HCT116 (cell line): ENCODE measurements at regions not wholly inside any gene's neighbourhood (a gene's known extent, or its start where the extent isn't known, plus 50 kb on each side); places are given as distances from the start of the nearest gene placed in this dataset.

Experiments used
- ATAC-seq: fragments of 200-7000 bp; cut with Tn5 transposase; 2 replicates; pipeline ENCODE4 v1.9.1; 2020; ENCODE audit warnings: mild to moderate bottlenecking, moderate library complexity
- BruUV-seq: library from RNA; stranded (reverse); fragments of 400-500 nt; replicated peaks from 2 replicates; lab custom pipeline; 2021; lab: Mats Ljungman, UMichigan
- CTCF ChIA-PET: fragments of 300-600 bp; sonication (Branson Sonifier 250); formaldehyde crosslinking; loops from one replicate; lab custom pipeline; 2021; ENCODE audit warnings: antibody characterized with exemption; lab: Charles Lee
- POLR2A ChIA-PET: fragments of 300-600, 350-600 bp; sonication (Branson Sonifier 250); formaldehyde crosslinking; loops from one replicate; lab custom pipeline; 2021; ENCODE audit warnings: antibody characterized with exemption; lab: Charles Lee
- RAD21 ChIA-PET, 2 experiments: fragments of 300-600 bp; sonication (Branson Sonifier 250); formaldehyde crosslinking; loops; one replicate each; lab custom pipeline; 2023; ENCODE audit warnings: low total read pairs in 2 of 2; ENCODE audit not compliant: uncharacterized antibody in 2 of 2, unreplicated experiment in 2 of 2, low non-redundant PET in 1 of 2; lab: Charles Lee
- DNase-seq: peaks from one replicate; pipeline ENCODE4 v3.0.0-alpha.2; 2010; ENCODE audit warnings: low read depth, low spot score
- H2AFZ ChIP-seq: fragments of 200-600 bp; shearing (Covaris generic), sonication (generic); 2 replicates; pipeline ENCODE4 v1.6.1; 2017; ENCODE audit warnings: low read depth, mixed run types, mixed read lengths, antibody characterized with exemption, low read length; ENCODE audit not compliant: poor library complexity, severe bottlenecking
- H3K27ac ChIP-seq: 2 replicates; pipeline ENCODE4 v1.5.1; 2012; ENCODE audit warnings: low read depth, low read length
- H3K27me3 ChIP-seq: fragments of 200-600 bp; sonication (generic); 2 replicates; pipeline ENCODE4 v1.6.1; 2016; ENCODE audit warnings: mixed run types, low read length, mixed read lengths; ENCODE audit not compliant: insufficient read depth
- H3K36me3 ChIP-seq, 2 experiments: fragments of 200-500 bp in 1 of 2; fragments of 200-600 bp in 1 of 2; sonication (Bioruptor generic) in 1 of 2; sonication (generic) in 1 of 2; 2 replicates each; pipeline versions ENCODE4 v1.5.1 to v1.6.1; 2014 to 2016; ENCODE audit warnings: low read length in 2 of 2, inconsistent platforms in 1 of 2, mixed read lengths in 1 of 2, mixed run types in 1 of 2; ENCODE audit not compliant: insufficient read depth in 2 of 2, control insufficient read depth in 1 of 2
- H3K4me1 ChIP-seq, 2 experiments: fragments of 200-600 bp in 1 of 2; sonication (generic) in 1 of 2; 2 replicates each; pipeline versions ENCODE4 v1.5.1 to v1.6.1; 2012 to 2017; ENCODE audit warnings: low read length in 2 of 2, inconsistent platforms in 1 of 2, mild to moderate bottlenecking in 1 of 2, mixed read lengths in 1 of 2, mixed run types in 1 of 2, moderate library complexity in 1 of 2; ENCODE audit not compliant: insufficient read depth in 2 of 2, control insufficient read depth in 1 of 2
- H3K4me2 ChIP-seq: fragments of 200-600 bp; sonication (generic); 2 replicates; pipeline ENCODE4 v1.6.1; 2017; ENCODE audit warnings: mixed run types, low read length, mixed read lengths
- H3K4me3 ChIP-seq, 2 experiments: fragments of 200-600 bp in 1 of 2; sonication (generic) in 1 of 2; replicated peaks in 1 of 2; 2 replicates each; pipeline ENCODE4 v1.5.1; 2011 to 2016; ENCODE audit warnings: low read length in 2 of 2, control low read depth in 1 of 2, low read depth in 1 of 2, mild to moderate bottlenecking in 1 of 2, mixed read lengths in 1 of 2, mixed run types in 1 of 2
- H3K79me2 ChIP-seq: fragments of 200-600 bp; sonication (generic); 2 replicates; pipeline ENCODE4 v1.6.1; 2017; ENCODE audit warnings: mild to moderate bottlenecking, mixed run types, low read length, moderate library complexity, mixed read lengths; ENCODE audit not compliant: insufficient read depth
- H3K9ac ChIP-seq: fragments of 200-600 bp; sonication (generic); 2 replicates; pipeline ENCODE4 v1.6.1; 2016; ENCODE audit warnings: low read length, mixed read lengths
- H3K9me2 ChIP-seq: fragments of 200-600 bp; sonication (generic), shearing (Covaris generic); 2 replicates; pipeline ENCODE4 v1.6.1; 2017; ENCODE audit warnings: mixed run types, mild to moderate bottlenecking, moderate library complexity; ENCODE audit not compliant: insufficient read depth
- H3K9me3 ChIP-seq, 2 experiments: fragments of 200-500 bp in 1 of 2; fragments of 200-600 bp in 1 of 2; sonication (Bioruptor generic) in 1 of 2; sonication (generic) in 1 of 2; 2 replicates each; pipeline ENCODE4 v1.6.1; 2014 to 2017; ENCODE audit warnings: low read length in 2 of 2, mixed read lengths in 2 of 2, inconsistent platforms in 1 of 2, low read depth in 1 of 2, mild to moderate bottlenecking in 1 of 2, mixed run types in 1 of 2, moderate library complexity in 1 of 2; ENCODE audit not compliant: control insufficient read depth in 1 of 2, insufficient read depth in 1 of 2
- H4K20me1 ChIP-seq: fragments of 200-600 bp; sonication (generic), shearing (Covaris generic); 2 replicates; pipeline ENCODE4 v1.6.1; 2017; ENCODE audit warnings: mixed run types, mild to moderate bottlenecking, moderate library complexity; ENCODE audit not compliant: insufficient read depth
- CBX3 ChIP-seq: IDR thresholded peaks from 2 replicates; pipeline ENCODE4 v1.6.1; 2012; ENCODE audit warnings: low read depth
- EGR1 ChIP-seq: IDR thresholded peaks from 2 replicates; pipeline ENCODE4 v1.6.1; 2012; ENCODE audit warnings: low read depth
- FOSL1 ChIP-seq: IDR thresholded peaks from 2 replicates; pipeline ENCODE4 v1.6.1; 2012; ENCODE audit warnings: low read depth
- ZNF274 ChIP-seq: fragments of 200-500 bp; sonication (Bioruptor generic); IDR thresholded peaks from 2 replicates; pipeline ENCODE4 v1.6.1; 2014; ENCODE audit warnings: mild to moderate bottlenecking, low read depth, low read length, inconsistent platforms
- intact Hi-C: fragments of 100-400 bp; cut with micrococcal nuclease; formaldehyde crosslinking; loops from 2 replicates; pipeline ENCODE4 v1.10.0; 2022
- TF ChIP-seq, protein P1 (sequence below): IDR thresholded peaks from 2 replicates; pipeline ENCODE4 v1.6.1; 2012
- TF ChIP-seq, protein P2 (sequence below): IDR thresholded peaks from 2 replicates; pipeline ENCODE4 v1.6.1; 2011; ENCODE audit warnings: mild to moderate bottlenecking, low read length, moderate library complexity; ENCODE audit not compliant: insufficient replicate concordance; ENCODE audit errors: extremely low read depth
- TF ChIP-seq, protein P3 (sequence below): IDR thresholded peaks from 2 replicates; pipeline ENCODE4 v1.6.1; 2012; ENCODE audit warnings: low read depth

DNA sequence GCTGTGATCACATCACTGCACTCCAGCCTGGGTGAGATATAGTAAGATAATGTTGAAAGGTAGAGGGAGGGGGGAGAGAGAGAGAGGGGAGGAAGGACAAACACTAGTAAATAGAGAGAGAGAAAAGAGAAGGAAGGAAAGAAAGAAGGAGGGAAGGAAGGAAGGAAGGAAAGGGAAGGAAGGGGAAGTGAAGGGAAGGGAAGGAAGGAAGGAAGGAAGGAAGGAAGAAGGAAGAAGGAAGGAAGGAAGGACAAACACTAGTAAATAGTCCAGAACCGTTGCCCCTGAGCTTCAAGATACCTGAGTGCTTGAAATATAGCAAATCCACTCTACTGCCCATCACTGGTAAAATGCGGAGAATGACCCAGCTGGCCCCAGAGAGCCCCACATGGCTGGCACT is 156.5 kb upstream of the ZNF507 start:
- no peaks in the 10 kb centered on the region for H3K79me2 ChIP-seq
- H3K9me2 ChIP-seq = no peaks in the 10 kb centered on the region
- no peaks in the 10 kb centered on the region for H3K27me3 ChIP-seq
- ATAC-seq (no peak), DNase-seq (no peak)
- no peaks in the 10 kb centered on the region for H4K20me1 ChIP-seq
- no peaks in the 10 kb centered on the region for H3K36me3 ChIP-seq
- H3K9me3 ChIP-seq = no peaks in the 10 kb centered on the region
- TF ChIP-seq, protein P1, sequence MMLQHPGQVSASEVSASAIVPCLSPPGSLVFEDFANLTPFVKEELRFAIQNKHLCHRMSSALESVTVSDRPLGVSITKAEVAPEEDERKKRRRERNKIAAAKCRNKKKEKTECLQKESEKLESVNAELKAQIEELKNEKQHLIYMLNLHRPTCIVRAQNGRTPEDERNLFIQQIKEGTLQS = no peak
- TF ChIP-seq ZNF274 = no peak
- TF ChIP-seq, protein P2, sequence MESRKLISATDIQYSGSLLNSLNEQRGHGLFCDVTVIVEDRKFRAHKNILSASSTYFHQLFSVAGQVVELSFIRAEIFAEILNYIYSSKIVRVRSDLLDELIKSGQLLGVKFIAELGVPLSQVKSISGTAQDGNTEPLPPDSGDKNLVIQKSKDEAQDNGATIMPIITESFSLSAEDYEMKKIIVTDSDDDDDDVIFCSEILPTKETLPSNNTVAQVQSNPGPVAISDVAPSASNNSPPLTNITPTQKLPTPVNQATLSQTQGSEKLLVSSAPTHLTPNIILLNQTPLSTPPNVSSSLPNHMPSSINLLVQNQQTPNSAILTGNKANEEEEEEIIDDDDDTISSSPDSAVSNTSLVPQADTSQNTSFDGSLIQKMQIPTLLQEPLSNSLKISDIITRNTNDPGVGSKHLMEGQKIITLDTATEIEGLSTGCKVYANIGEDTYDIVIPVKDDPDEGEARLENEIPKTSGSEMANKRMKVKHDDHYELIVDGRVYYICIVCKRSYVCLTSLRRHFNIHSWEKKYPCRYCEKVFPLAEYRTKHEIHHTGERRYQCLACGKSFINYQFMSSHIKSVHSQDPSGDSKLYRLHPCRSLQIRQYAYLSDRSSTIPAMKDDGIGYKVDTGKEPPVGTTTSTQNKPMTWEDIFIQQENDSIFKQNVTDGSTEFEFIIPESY = no peak
- no peak for TF ChIP-seq EGR1
- TF ChIP-seq, protein P3, sequence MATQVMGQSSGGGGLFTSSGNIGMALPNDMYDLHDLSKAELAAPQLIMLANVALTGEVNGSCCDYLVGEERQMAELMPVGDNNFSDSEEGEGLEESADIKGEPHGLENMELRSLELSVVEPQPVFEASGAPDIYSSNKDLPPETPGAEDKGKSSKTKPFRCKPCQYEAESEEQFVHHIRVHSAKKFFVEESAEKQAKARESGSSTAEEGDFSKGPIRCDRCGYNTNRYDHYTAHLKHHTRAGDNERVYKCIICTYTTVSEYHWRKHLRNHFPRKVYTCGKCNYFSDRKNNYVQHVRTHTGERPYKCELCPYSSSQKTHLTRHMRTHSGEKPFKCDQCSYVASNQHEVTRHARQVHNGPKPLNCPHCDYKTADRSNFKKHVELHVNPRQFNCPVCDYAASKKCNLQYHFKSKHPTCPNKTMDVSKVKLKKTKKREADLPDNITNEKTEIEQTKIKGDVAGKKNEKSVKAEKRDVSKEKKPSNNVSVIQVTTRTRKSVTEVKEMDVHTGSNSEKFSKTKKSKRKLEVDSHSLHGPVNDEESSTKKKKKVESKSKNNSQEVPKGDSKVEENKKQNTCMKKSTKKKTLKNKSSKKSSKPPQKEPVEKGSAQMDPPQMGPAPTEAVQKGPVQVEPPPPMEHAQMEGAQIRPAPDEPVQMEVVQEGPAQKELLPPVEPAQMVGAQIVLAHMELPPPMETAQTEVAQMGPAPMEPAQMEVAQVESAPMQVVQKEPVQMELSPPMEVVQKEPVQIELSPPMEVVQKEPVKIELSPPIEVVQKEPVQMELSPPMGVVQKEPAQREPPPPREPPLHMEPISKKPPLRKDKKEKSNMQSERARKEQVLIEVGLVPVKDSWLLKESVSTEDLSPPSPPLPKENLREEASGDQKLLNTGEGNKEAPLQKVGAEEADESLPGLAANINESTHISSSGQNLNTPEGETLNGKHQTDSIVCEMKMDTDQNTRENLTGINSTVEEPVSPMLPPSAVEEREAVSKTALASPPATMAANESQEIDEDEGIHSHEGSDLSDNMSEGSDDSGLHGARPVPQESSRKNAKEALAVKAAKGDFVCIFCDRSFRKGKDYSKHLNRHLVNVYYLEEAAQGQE = no peak
- no peak for TF ChIP-seq CBX3
- TF ChIP-seq FOSL1 = no peak
- H2AFZ ChIP-seq = no peak overlapping the region
- no peak overlapping the region for H3K4me2 ChIP-seq
- no peak overlapping the region for H3K4me3 ChIP-seq
- no TSS peak for BruUV-seq
- no peak overlapping the region for H3K9ac ChIP-seq
- POLR2A ChIA-PET = no interaction called here
- intact Hi-C loops = no loop called here
- no peaks in the 10 kb centered on the region for H3K4me1 ChIP-seq
- no peak overlapping the region for H3K27ac ChIP-seq
- CTCF ChIA-PET = no interaction called here
- RAD21 ChIA-PET = no interaction called here
